Liver (tissue), 8 donors: ENCODE measurements at regions not wholly inside any gene's neighbourhood (a gene's known extent, or its start where the extent isn't known, plus 50 kb on each side); places are given as distances from the start of the nearest gene placed in this dataset.

Experiments
- DNase-seq: peaks from one replicate; pipeline ENCODE4 v3.0.0-alpha.2; 2017; ENCODE audit warnings: low spot score
- H3K27ac ChIP-seq, 2 donors: one replicate each; pipeline ENCODE4 v1.7.0; 2013; ENCODE audit warnings: inconsistent platforms in 2 of 2, low read length in 2 of 2, control low read depth in 1 of 2, low read depth in 1 of 2, mild to moderate bottlenecking in 1 of 2
- H3K27me3 ChIP-seq, 4 donors: one replicate each; pipeline versions ENCODE4 v1.6.1 to v1.7.0; 2013; ENCODE audit warnings: low read length in 3 of 4, inconsistent platforms in 1 of 4, mild to moderate bottlenecking in 1 of 4, moderate library complexity in 1 of 4; ENCODE audit not compliant: control insufficient read depth in 4 of 4, insufficient read depth in 4 of 4
- H3K36me3 ChIP-seq, 4 donors: one replicate each; pipeline versions ENCODE4 v1.6.1 to v1.7.0; 2013; ENCODE audit warnings: low read length in 3 of 4, mild to moderate bottlenecking in 3 of 4, low read depth in 1 of 4, moderate library complexity in 1 of 4; ENCODE audit not compliant: control insufficient read depth in 4 of 4, insufficient read depth in 3 of 4
- H3K4me1 ChIP-seq, 4 donors: one replicate each; pipeline versions ENCODE4 v1.6.1 to v1.7.0; 2013; ENCODE audit warnings: low read length in 3 of 4, mild to moderate bottlenecking in 3 of 4, moderate library complexity in 1 of 4; ENCODE audit not compliant: control insufficient read depth in 4 of 4, insufficient read depth in 4 of 4
- H3K4me3 ChIP-seq, 3 donors: one replicate each; pipeline versions ENCODE4 v1.6.1 to v1.7.0; 2013; ENCODE audit warnings: low read length in 3 of 3, control low read depth in 1 of 3, low read depth in 1 of 3, mild to moderate bottlenecking in 1 of 3
- H3K9ac ChIP-seq, 2 donors: one replicate each; pipeline ENCODE4 v1.7.0; 2013; ENCODE audit warnings: low read length in 2 of 2, mild to moderate bottlenecking in 2 of 2, moderate library complexity in 2 of 2, control low read depth in 1 of 2, low read depth in 1 of 2
- H3K9me3 ChIP-seq, 4 donors: one replicate each; pipeline versions ENCODE4 v1.6.1 to v1.7.0; 2013; ENCODE audit warnings: low read length in 3 of 4; ENCODE audit not compliant: control insufficient read depth in 4 of 4
- CTCF ChIP-seq: fragments of 150-350 bp; IDR thresholded peaks from 2 replicates; pipeline ENCODE4 v1.5.1; 2017; ENCODE audit warnings: improper control_type of control experiment, low read depth, low read length; ENCODE audit not compliant: missing input control
- EGR1 ChIP-seq, 2 donors: IDR thresholded peaks; 2 replicates each; pipeline ENCODE4 v1.6.1; 2016 to 2018; ENCODE audit warnings: antibody characterized with exemption in 2 of 2, low read depth in 2 of 2
- FOXA1 ChIP-seq: IDR thresholded peaks from 2 replicates; pipeline ENCODE4 v1.6.1; 2016; ENCODE audit warnings: antibody characterized with exemption
- FOXA2 ChIP-seq: IDR thresholded peaks from 2 replicates; pipeline ENCODE4 v1.6.1; 2016; ENCODE audit warnings: antibody characterized with exemption
- GABPA ChIP-seq, 2 donors: IDR thresholded peaks in 1 of 2; conservative IDR thresholded peaks in 1 of 2; 2 replicates each; pipeline ENCODE4 v1.6.1; 2016; ENCODE audit warnings: antibody characterized with exemption in 2 of 2, mild to moderate bottlenecking in 1 of 2, moderate library complexity in 1 of 2
- HNF4A ChIP-seq, 2 donors: conservative IDR thresholded peaks; 2 replicates each; pipeline ENCODE4 v1.6.1; 2016; ENCODE audit warnings: antibody characterized with exemption in 2 of 2, mild to moderate bottlenecking in 2 of 2
- HNF4G ChIP-seq: IDR thresholded peaks from 2 replicates; pipeline ENCODE4 v1.6.1; 2016; ENCODE audit warnings: antibody characterized with exemption
- JUND ChIP-seq, 2 donors: IDR thresholded peaks; 2 replicates each; pipeline ENCODE4 v1.6.1; 2016; ENCODE audit warnings: antibody characterized with exemption in 2 of 2
- NR2F2 ChIP-seq: IDR thresholded peaks from 2 replicates; pipeline ENCODE4 v1.6.1; 2016; ENCODE audit warnings: antibody characterized with exemption
- RAD21 ChIP-seq, 2 donors: IDR thresholded peaks; 2 replicates each; pipeline ENCODE4 v1.6.1; 2016; ENCODE audit warnings: antibody characterized with exemption in 2 of 2, mild to moderate bottlenecking in 2 of 2
- REST ChIP-seq: IDR thresholded peaks from 2 replicates; pipeline ENCODE4 v1.6.1; 2016; ENCODE audit warnings: antibody characterized with exemption, mild to moderate bottlenecking
- RXRA ChIP-seq, 2 donors: IDR thresholded peaks; 2 replicates each; pipeline ENCODE4 v1.6.1; 2017 to 2018; ENCODE audit warnings: antibody characterized with exemption in 2 of 2, mild to moderate bottlenecking in 1 of 2
- SP1 ChIP-seq: IDR thresholded peaks from 2 replicates; pipeline ENCODE4 v1.6.1; 2018; ENCODE audit warnings: antibody characterized with exemption, mild to moderate bottlenecking
- TAF1 ChIP-seq: conservative IDR thresholded peaks from 2 replicates; pipeline ENCODE4 v1.6.1; 2016; ENCODE audit warnings: antibody characterized with exemption, mild to moderate bottlenecking
- YY1 ChIP-seq: IDR thresholded peaks from 2 replicates; pipeline ENCODE4 v1.6.1; 2016; ENCODE audit warnings: antibody characterized with exemption, mild to moderate bottlenecking
- ZBTB33 ChIP-seq: IDR thresholded peaks from 2 replicates; pipeline ENCODE4 v1.6.1; 2016; ENCODE audit warnings: antibody characterized with exemption
- WGBS: extraction: QIAGEN DNeasy Blood & Tissue Kit; methylation state at CpG from one replicate; pipeline ENCODE4 v1.1.7; 2013; 5-methylcytosine and 5-hydroxymethylcytosine counted together
- donor health status: healthy.
- donor health status: healthy.
- donor health status: healthy.
- donor health status: healthy.
- donor health status: healthy.

- H3K36me3 ChIP-seq, result no peaks in the 10 kb centered on the region
- 62% methylated on average over 2 of the region's 2 CpGs for WGBS
- no peak for DNase-seq
- no peak overlapping the region for H3K4me3 ChIP-seq
- no peaks in the 10 kb centered on the region for H3K27me3 ChIP-seq
- H3K9me3 ChIP-seq, result peaks cover 0 to 4% (median under 1%) of the 10 kb centered on the region in 4 donors
- no peak overlapping the region for H3K9ac ChIP-seq
- H3K4me1 ChIP-seq, result no peaks in the 10 kb centered on the region
- TF ChIP-seq HNF4A (conservative IDR thresholded peaks at IDR 0.05) (no peak), ZBTB33 (no peak), JUND (IDR thresholded peaks at IDR 0.05) (no peak), HNF4G (no peak), CTCF (no peak), NR2F2 (no peak), RXRA (IDR thresholded peaks at IDR 0.05) (no peak), YY1 (no peak)
- no peak overlapping the region for H3K27ac ChIP-seq
Measured at GRCh38 chr13:37257706-37258105, 152.2 kb upstream of the CSNK1A1L start.

GRCh38 chr13:37257051-37257450 is 151.6 kb upstream of the CSNK1A1L start:
- DNase-seq, result no peak
- 80% methylated on average over 1 of the region's 1 CpG for WGBS
- peaks cover 0 to 2% (median under 1%) of the 10 kb centered on the region in 4 donors for H3K9me3 ChIP-seq
- no peak for TF ChIP-seq FOXA1
- TF ChIP-seq EGR1 (IDR thresholded peaks at IDR 0.05; ENCODE audit: low read depth in 2 of 2), result no peak
- TF ChIP-seq SP1, result no peak
- no peak for TF ChIP-seq FOXA2
- TF ChIP-seq CTCF, result no peak
- no peak for TF ChIP-seq GABPA (IDR thresholded peaks at IDR 0.05 in 1 of 2, conservative IDR thresholded peaks at IDR 0.05 in 1 of 2)
- no peak overlapping the region for H3K4me3 ChIP-seq
- no peaks in the 10 kb centered on the region for H3K4me1 ChIP-seq
- H3K27ac ChIP-seq, result no peak overlapping the region
- no peaks in the 10 kb centered on the region for H3K36me3 ChIP-seq
- H3K9ac ChIP-seq, result no peak overlapping the region
- no peaks in the 10 kb centered on the region for H3K27me3 ChIP-seq

GRCh38 chr13:37241786-37242185 is 136.3 kb upstream of the CSNK1A1L start:
- WGBS, result 82% methylated on average over 4 of the region's 4 CpGs
- H3K4me3 ChIP-seq, result no peak overlapping the region
- no peak overlapping the region for H3K27ac ChIP-seq
- H3K4me1 ChIP-seq, result no peaks in the 10 kb centered on the region
- TF ChIP-seq EGR1 (IDR thresholded peaks at IDR 0.05; ENCODE audit: low read depth in 2 of 2), result no peak
- TF ChIP-seq HNF4A (conservative IDR thresholded peaks at IDR 0.05), result no peak
- TF ChIP-seq RAD21 (IDR thresholded peaks at IDR 0.05), result no peak
- no peak for TF ChIP-seq GABPA (IDR thresholded peaks at IDR 0.05 in 1 of 2, conservative IDR thresholded peaks at IDR 0.05 in 1 of 2)
- no peak for TF ChIP-seq YY1
- TF ChIP-seq FOXA2, result no peak
- no peak for TF ChIP-seq TAF1
- TF ChIP-seq REST, result no peak
- TF ChIP-seq NR2F2, result no peak
- no peak for TF ChIP-seq FOXA1
- TF ChIP-seq HNF4G, result no peak
- no peak for TF ChIP-seq RXRA (IDR thresholded peaks at IDR 0.05)
- TF ChIP-seq ZBTB33, result no peak
- H3K9ac ChIP-seq, result no peak overlapping the region
- no peaks in the 10 kb centered on the region for H3K36me3 ChIP-seq
- H3K9me3 ChIP-seq, result peaks cover 0 to 7% (median 0%) of the 10 kb centered on the region in 4 donors
- H3K27me3 ChIP-seq, result no peaks in the 10 kb centered on the region
- no peak for DNase-seq
